ENCODE measurements at regions not wholly inside any gene's neighbourhood (a gene's known extent, or its start where the extent isn't known, plus 50 kb on each side); places are given as distances from the start of the nearest gene placed in this dataset.

DNA sequence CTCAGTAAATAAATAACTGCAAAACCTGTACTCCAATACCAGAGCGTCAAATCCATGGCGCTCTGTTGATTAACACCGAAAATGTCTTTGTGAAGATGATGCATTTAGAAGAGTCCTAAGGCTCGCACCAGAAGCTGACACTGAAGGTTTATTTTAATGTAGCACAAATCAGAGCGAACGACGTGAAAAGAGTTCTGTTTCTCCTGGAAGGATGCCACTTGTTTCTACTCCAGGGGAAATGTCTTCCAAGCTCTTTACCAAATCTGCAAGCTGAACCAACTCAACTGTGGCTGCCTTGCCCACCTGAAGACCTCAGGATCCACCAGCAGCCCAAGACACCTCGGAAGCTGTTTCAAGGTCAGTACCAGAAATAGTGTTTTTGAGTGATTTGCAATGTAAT, 194.4 kb upstream of the MAF start:
- H3K9me3 Mint-ChIP-seq, result peaks cover 1% of the 10 kb centered on the region
- H3K27ac Mint-ChIP-seq, result no peak overlapping the region

DNA sequence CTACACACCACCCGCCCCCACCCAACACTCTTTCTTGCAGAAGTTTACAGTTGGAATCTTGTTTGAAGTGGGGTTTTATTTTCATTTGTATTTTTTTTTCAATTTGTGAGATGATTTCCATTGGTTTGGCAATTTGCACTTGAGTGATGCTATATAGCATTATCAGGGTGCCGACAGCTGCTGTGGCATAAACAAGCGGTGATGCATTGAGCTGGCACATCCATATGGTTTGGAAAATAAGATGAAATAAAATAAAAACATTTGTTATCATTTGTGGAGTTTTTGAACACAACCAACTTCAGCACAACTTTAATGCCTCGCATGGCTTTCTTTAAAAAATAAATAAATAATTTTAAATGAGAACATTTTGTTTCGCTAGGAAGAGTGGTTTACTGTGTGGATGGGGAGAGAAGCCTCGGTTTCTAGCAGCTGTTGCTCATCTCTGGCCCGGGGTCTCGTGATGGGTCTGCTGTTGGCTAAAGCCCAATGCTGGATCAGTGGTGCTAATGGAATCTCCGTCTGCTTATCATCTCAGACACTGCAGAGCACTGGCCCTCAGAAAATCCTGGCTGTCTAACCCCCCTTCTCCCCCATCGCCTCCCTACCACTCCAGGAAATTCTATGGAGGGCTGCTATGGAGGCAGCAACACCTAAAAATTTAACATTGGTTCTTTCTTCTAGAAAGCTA, 192.3 kb upstream of the MAF start:
- H3K9me3 Mint-ChIP-seq, result peaks cover 1% of the 10 kb centered on the region
- no peak overlapping the region for H3K27ac Mint-ChIP-seq
- H3K4me1 Mint-ChIP-seq, result no peaks in the 10 kb centered on the region
- H3K27me3 Mint-ChIP-seq, result no peaks in the 10 kb centered on the region
- H3K36me3 Mint-ChIP-seq, result no peaks in the 10 kb centered on the region
- DNase-seq (ENCODE audit: low spot score in 2 of 2) (no peak), ATAC-seq (ENCODE audit: low read depth) (no peak)
- no peak overlapping the region for H3K4me3 Mint-ChIP-seq

More for the DNA sequence above, 194.4 kb upstream of the MAF start:
- Mint-ChIP-seq H3K36me3 (no peaks in the 10 kb centered on the region), H3K27me3 (no peaks in the 10 kb centered on the region), H3K4me1 (no peaks in the 10 kb centered on the region), H3K4me3 (no peak overlapping the region)
- DNase-seq (ENCODE audit: low spot score in 2 of 2), result no peak
- ATAC-seq (ENCODE audit: low read depth), result no peak

DNA sequence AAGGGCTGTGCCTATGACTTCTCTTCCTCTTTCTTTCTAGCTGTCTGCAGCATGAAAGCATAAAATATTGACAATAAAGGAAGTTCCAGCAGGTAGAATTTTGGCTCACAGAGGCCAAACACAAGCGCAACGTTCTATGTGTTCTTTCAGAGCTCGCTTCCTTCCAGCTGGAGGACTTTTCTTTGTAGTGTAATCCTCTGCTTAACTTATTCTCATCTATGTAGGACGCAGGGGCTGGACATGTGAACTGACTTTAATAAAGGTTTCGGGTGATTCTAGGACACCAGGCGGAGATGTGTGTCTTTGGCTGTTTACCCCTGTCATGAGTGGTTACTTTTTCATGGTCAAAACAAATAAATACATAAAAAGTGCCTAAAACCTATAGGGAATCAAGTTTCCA, 191.5 kb upstream of the MAF start:
- no peak overlapping the region for H3K27ac Mint-ChIP-seq
- DNase-seq (ENCODE audit: low spot score in 2 of 2), result no peak
- H3K9me3 Mint-ChIP-seq, result peaks cover 1% of the 10 kb centered on the region
- H3K27me3 Mint-ChIP-seq, result no peaks in the 10 kb centered on the region
- H3K36me3 Mint-ChIP-seq, result no peaks in the 10 kb centered on the region
- H3K4me3 Mint-ChIP-seq, result no peak overlapping the region
- no peaks in the 10 kb centered on the region for H3K4me1 Mint-ChIP-seq
- no peak for ATAC-seq (ENCODE audit: low read depth)

DNA sequence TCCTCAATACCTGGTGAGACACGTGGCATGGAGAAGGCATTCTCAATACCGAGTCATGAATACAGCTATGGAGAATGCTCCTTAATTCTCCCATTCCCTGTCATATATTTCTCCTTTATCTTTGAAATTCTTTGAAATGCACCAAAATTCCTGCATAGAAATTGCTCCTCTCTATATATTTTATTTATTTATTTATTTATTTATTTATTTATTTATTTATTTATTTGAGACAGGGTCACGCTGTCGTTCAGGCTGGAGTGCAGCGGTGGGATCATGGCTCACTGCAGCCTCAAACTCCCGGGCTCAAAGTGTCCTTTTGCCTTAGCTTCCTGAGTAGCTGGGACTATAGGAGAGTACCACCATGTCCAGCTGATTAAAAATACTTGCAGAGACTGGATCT, 190.3 kb upstream of the MAF start:
- Mint-ChIP-seq H3K27ac (no peak overlapping the region), H3K27me3 (no peaks in the 10 kb centered on the region), H3K4me3 (no peak overlapping the region), H3K36me3 (no peaks in the 10 kb centered on the region), H3K4me1 (no peaks in the 10 kb centered on the region), H3K9me3 (peaks cover 1% of the 10 kb centered on the region)
- ATAC-seq (ENCODE audit: low read depth) (no peak), DNase-seq (ENCODE audit: low spot score in 2 of 2) (no peak)

DNA sequence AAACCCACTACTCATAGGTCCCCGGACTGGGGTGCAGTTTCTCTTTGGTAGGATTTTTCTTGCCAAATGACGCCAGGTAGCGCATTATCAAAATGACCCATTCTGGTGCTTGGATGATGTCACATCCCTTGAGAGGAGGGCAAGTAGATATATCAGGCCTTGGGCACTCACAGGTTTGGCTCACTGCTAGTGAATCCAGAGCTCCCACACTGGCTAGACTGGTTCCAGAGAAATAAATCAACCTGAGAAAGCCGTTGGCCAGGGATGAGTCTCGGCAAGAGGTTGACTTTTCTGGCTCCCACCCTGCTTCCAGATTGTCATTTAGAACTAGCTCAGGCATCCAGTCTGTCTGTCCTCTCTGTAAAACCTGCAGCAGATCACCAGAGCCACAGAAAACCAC, 188.4 kb upstream of the MAF start:
- Mint-ChIP-seq H3K27me3 (no peaks in the 10 kb centered on the region), H3K36me3 (no peaks in the 10 kb centered on the region), H3K9me3 (no peaks in the 10 kb centered on the region), H3K4me1 (no peaks in the 10 kb centered on the region), H3K27ac (no peak overlapping the region), H3K4me3 (no peak overlapping the region)
- no peak for ATAC-seq (ENCODE audit: low read depth)
- no peak for DNase-seq (ENCODE audit: low spot score in 2 of 2)

DNA sequence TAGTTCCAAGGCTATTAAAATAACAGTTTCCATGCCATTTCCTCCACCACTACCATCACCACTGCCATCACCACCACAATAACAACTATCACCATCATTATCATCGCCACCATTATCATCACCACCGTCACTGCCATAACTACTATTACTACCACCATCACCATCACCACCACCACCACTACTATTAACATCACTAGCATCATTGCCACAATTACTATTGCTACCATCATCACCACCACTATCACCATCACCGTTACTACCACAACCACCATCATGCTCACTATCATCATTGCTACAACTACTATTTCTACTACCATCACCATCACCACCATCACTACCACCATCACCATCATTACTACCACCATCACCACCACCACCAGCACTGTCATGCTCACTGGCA, 185.9 kb upstream of the MAF start:
- ATAC-seq (ENCODE audit: low read depth) (no peak), DNase-seq (ENCODE audit: low spot score in 2 of 2) (no peak)
- no peaks in the 10 kb centered on the region for H3K9me3 Mint-ChIP-seq
- H3K4me1 Mint-ChIP-seq, result no peaks in the 10 kb centered on the region
- no peak overlapping the region for H3K27ac Mint-ChIP-seq
- H3K4me3 Mint-ChIP-seq, result no peak overlapping the region
- H3K36me3 Mint-ChIP-seq, result no peaks in the 10 kb centered on the region
- H3K27me3 Mint-ChIP-seq, result no peaks in the 10 kb centered on the region

DNA sequence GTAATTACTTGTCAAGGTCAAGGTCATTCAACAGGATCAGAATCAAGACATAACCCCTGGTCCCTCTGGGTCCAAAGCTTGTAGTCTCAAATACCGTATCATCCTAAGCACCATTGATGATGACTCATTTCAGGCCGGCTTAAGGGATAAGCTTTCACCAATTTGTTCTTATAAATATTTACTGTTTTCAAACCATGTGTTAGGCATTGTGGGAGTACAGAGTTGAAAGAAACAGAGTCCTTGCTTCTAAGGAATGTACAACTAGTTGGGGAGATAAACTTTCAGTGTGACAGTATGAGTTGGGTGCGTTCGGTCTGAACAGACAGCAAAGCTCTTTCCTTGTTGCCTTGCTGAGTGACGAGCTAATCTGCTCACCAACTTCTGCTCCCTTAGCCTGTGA, 183.5 kb upstream of the MAF start:
- peaks cover 2% of the 10 kb centered on the region for H3K27me3 Mint-ChIP-seq
- no peak for ATAC-seq (ENCODE audit: low read depth)
- no peak overlapping the region for H3K4me3 Mint-ChIP-seq
- no peaks in the 10 kb centered on the region for H3K4me1 Mint-ChIP-seq
- no peak for DNase-seq (ENCODE audit: low spot score in 2 of 2)
- H3K27ac Mint-ChIP-seq, result no peak overlapping the region
- no peaks in the 10 kb centered on the region for H3K9me3 Mint-ChIP-seq
- no peaks in the 10 kb centered on the region for H3K36me3 Mint-ChIP-seq

DNA sequence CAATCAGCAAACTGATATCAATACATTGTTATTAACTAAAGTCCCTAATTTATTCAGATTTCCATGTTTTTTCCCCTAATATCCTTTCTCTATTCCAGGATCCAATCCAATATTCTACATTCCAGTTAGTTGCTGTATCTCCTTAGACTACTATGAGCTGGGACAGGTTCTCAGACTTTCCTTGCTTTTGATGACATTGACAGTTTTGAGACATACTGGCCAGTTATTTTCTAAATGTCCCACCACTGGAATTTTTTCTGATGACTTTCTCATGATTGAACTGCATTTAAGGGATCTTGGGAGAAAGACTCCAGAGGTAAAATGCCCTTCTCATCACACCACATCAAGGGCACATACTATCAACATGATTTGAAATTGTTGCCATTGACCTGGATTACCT, 177.1 kb upstream of the MAF start:
- H3K9me3 Mint-ChIP-seq, result no peaks in the 10 kb centered on the region
- no peaks in the 10 kb centered on the region for H3K4me1 Mint-ChIP-seq
- H3K27ac Mint-ChIP-seq, result no peak overlapping the region
- ATAC-seq (ENCODE audit: low read depth), result no peak
- no peaks in the 10 kb centered on the region for H3K36me3 Mint-ChIP-seq
- no peak overlapping the region for H3K4me3 Mint-ChIP-seq
- peaks cover 10% of the 10 kb centered on the region for H3K27me3 Mint-ChIP-seq
- DNase-seq (ENCODE audit: low spot score in 2 of 2), result no peak

DNA sequence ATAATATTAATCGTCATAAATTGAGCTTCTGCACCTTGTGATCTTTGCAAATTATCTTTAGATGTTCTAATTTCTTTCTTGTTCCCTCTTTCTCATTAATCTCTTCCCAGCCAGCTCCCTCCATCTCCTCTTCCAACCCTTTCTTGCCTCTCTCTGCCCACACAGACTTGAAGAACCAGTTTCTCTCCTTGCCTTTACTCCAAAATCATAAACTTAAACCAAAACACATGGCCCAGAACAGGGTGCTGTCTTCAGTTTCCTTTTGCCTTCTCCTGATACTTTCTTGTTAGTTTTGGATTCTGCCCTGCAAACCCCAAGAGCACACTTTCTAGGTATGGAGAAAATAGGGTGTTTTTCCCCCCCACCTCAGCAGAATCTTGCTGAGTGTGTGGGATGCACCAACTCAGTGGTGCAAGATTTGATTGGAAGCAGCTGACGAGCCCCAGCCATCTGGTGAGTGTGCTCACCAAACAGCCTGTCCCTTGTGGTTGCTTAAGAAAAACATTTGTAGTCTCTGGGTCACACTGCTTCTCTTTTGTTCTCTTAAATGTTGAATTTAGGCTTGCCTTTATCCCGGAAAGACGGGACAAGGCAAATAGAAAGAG, 175.8 kb upstream of the MAF start:
- no peaks in the 10 kb centered on the region for H3K9me3 Mint-ChIP-seq
- no peak overlapping the region for H3K4me3 Mint-ChIP-seq
- ATAC-seq (ENCODE audit: low read depth), result no peak
- no peak overlapping the region for H3K27ac Mint-ChIP-seq
- H3K36me3 Mint-ChIP-seq, result no peaks in the 10 kb centered on the region
- H3K4me1 Mint-ChIP-seq, result no peaks in the 10 kb centered on the region
- DNase-seq (ENCODE audit: low spot score in 2 of 2), result no peak
- H3K27me3 Mint-ChIP-seq, result peaks cover 13% of the 10 kb centered on the region

DNA sequence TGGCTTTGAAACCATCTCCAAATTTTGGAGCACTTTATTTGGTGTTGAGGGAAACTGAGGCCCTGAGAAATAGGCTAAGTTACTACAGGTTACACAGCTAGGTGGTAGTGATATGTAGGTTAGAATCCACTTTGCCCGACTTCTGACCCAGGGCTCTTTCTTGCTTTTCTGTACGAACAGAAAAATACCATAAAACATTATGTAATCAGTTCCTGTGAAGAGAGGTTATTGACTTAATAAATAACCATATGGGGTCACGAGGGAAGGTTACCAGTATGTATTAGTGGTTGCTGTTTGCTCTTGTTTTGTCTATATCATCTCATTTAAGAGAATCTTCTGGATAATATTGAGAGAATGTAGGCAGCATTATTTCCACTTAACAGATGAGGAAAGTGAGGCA, 172.2 kb upstream of the MAF start:
- peaks cover 7% of the 10 kb centered on the region for H3K4me1 Mint-ChIP-seq
- H3K36me3 Mint-ChIP-seq, result no peaks in the 10 kb centered on the region
- no peak for DNase-seq (ENCODE audit: low spot score in 2 of 2)
- no peaks in the 10 kb centered on the region for H3K9me3 Mint-ChIP-seq
- H3K27me3 Mint-ChIP-seq, result peaks cover 13% of the 10 kb centered on the region
- no peak overlapping the region for H3K27ac Mint-ChIP-seq
- H3K4me3 Mint-ChIP-seq, result no peak overlapping the region
- ATAC-seq (ENCODE audit: low read depth), result no peak

DNA sequence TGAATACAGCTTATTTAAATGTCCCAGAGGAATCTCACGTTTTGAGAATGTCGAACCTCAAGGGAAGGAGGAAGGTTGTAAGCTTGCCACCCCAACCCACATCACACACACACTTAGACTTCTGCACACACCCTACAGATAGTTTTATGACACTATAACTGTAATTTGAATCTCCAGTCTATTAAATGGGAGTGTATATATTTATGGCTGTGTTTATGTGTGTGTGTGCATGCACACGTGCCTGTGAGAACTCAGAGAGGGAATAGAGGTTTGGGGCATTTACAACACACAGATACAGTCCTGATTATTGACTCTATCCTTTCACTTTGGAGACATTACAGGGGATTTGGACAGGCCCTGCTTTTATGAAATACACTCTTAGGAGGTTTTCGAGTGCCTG, 171.5 kb upstream of the MAF start:
- no peak overlapping the region for H3K27ac Mint-ChIP-seq
- H3K9me3 Mint-ChIP-seq, result no peaks in the 10 kb centered on the region
- DNase-seq (ENCODE audit: low spot score in 2 of 2), result no peak
- peaks cover 13% of the 10 kb centered on the region for H3K27me3 Mint-ChIP-seq
- peaks cover 7% of the 10 kb centered on the region for H3K4me1 Mint-ChIP-seq
- no peak overlapping the region for H3K4me3 Mint-ChIP-seq
- no peaks in the 10 kb centered on the region for H3K36me3 Mint-ChIP-seq
- ATAC-seq (ENCODE audit: low read depth), result no peak

DNA sequence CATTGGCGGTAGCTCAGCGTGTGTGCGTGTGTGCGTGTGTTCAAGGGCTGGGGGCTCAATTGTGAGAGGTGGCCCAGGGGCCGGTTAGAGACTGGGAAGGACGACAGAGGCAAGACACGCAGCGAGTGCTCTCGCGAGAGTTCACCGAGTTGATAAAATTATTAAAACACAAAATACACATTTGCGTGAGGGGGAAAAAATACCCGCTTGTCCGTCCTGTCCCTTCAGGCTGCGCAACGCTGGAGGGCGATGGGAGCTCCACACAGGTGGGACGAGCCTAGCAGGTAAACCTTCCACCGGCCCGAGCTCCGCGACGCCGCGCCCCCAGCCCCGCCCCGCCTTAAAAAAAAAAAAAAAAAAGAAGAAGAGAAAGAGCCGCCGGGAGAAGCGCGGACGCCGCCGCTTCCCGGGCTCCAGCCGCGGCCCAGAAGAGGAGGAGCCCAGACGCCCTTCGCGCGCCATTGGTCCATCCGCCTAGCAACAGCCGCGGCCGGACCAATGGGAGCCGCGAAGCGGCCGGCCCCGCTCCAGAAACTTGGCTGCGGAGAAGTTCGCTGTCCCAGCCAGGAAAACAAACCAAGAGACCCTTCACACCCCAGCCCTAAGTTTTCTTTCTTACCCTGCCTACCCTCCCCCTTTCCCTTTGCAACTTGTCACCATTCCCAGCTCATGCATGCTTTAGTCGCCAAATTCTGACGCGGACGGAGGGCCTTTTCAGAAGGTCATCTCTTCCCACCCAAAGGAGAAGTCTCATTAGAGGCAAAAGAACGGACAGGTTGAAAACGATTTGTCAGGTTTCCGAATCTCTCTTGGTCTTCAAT, 169.9 kb upstream of the MAF start:
- ATAC-seq (ENCODE audit: low read depth), result peak; percentile 97
- DNase-seq (ENCODE audit: low spot score in 2 of 2), result peak; percentile 14 to 24
- Mint-ChIP-seq H3K27ac (no peak overlapping the region), H3K27me3 (peaks cover 9% of the 10 kb centered on the region), H3K36me3 (no peaks in the 10 kb centered on the region), H3K9me3 (no peaks in the 10 kb centered on the region), H3K4me3 (peak overlapping the region; percentile 81), H3K4me1 (peaks cover 7% of the 10 kb centered on the region)

DNA sequence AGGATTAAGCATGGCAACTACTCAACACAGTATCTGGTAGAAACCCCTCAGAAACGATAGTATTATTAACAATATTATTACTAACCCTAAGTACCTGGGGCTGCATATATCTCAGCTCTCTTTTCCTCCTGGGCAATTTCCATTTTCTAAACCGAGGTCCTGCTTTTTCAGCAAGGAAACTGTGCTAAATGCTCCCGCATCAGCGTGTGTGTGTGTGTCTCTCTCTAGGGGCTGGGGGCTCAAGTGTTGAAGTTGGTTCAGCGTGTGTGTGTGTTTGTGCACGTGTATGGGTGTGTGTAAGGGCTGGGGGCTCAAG, 169.3 kb upstream of the MAF start:
- H3K4me3 Mint-ChIP-seq, result peak overlapping the region; percentile 81
- H3K27ac Mint-ChIP-seq, result no peak overlapping the region
- no peaks in the 10 kb centered on the region for H3K36me3 Mint-ChIP-seq
- H3K4me1 Mint-ChIP-seq, result peaks cover 7% of the 10 kb centered on the region
- peaks cover 9% of the 10 kb centered on the region for H3K27me3 Mint-ChIP-seq
- ATAC-seq (ENCODE audit: low read depth) (no peak), DNase-seq (ENCODE audit: low spot score in 2 of 2) (no peak)
- no peaks in the 10 kb centered on the region for H3K9me3 Mint-ChIP-seq

DNA sequence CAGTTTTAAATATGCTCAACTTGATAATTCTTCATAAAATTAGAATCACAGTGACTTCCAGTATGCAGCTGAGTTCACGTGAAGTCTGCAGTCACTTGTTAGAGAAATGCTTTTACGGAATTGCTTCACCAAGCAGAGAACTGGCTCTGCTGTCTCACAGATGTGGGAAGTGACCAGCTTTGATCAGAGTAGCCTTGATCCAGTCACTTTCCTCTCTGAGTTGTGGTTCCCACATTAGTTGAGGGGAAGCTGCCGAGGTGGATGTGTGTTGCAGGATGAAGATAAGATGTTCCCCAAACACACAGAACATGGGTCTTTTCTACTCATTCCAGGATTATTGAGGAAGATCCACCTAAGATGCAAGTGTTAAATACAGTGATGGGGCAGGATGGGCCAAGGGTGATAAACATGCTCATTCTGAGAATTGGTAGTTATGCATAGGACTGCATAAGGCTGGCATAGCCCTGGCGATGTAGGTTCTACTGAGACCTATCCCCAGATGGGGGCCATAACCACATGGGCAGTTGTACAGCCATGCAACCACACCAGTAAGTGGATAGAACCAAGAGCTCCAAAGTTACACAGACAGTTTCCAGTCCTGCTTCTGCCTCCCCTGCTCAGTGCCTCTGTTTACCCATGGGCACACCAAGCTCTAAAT, 168.9 kb upstream of the MAF start:
- Mint-ChIP-seq H3K4me1 (peaks cover 7% of the 10 kb centered on the region), H3K27me3 (peaks cover 9% of the 10 kb centered on the region), H3K27ac (no peak overlapping the region), H3K9me3 (no peaks in the 10 kb centered on the region), H3K4me3 (no peak overlapping the region), H3K36me3 (no peaks in the 10 kb centered on the region)
- no peak for DNase-seq (ENCODE audit: low spot score in 2 of 2)
- ATAC-seq (ENCODE audit: low read depth), result no peak

All from memory B cell (primary cell).